Omental fat pad (tissue), 3 donors: ENCODE measurements at regions not wholly inside any gene's neighbourhood (a gene's known extent, or its start where the extent isn't known, plus 50 kb on each side); places are given as distances from the start of the nearest gene placed in this dataset.
"Not testable (repeated sequence)": the region's sequence is repeated elsewhere in the genome, so short reads cannot be mapped to it uniquely, and the experiment has no call there.

Source experiments
- ATAC-seq: fragments of 150-250 bp; one replicate; pipeline ENCODE4 v1.9.1; 2016; ENCODE audit warnings: mild to moderate bottlenecking, moderate library complexity; ENCODE audit not compliant: low FRiP score
- DNase-seq: peaks from one replicate; pipeline ENCODE4 v3.0.0-alpha.2; 2019; ENCODE audit warnings: low spot score
- CTCF ChIP-seq, 3 donors: fragments of 450-650 bp; IDR thresholded peaks; one replicate each; pipeline ENCODE4 v1.5.1; 2016 to 2017; ENCODE audit warnings: antibody characterized with exemption in 3 of 3, mild to moderate bottlenecking in 3 of 3, moderate library complexity in 2 of 3

- ATAC-seq (no peak), DNase-seq (no peak)
- no peak for TF ChIP-seq CTCF (IDR thresholded peaks at IDR 0.05)
Observed at GRCh38 chr13:110045919-110046318, 259.5 kb upstream of the IRS2 start.

GRCh38 chr13:110045202-110045601 lies 258.8 kb upstream of the IRS2 start:
- TF ChIP-seq CTCF (IDR thresholded peaks at IDR 0.05) = no peak
- DNase-seq (no peak), ATAC-seq (peak; percentile 36)

- no peak for TF ChIP-seq CTCF (IDR thresholded peaks at IDR 0.05)
- no peak for ATAC-seq
- DNase-seq = no peak
Observed at GRCh38 chr13:110044551-110045111, 258.2 kb upstream of the IRS2 start.

GRCh38 chr13:110042253-110042950 lies 256.0 kb upstream of the IRS2 start:
- DNase-seq (no peak), ATAC-seq (no peak)
- TF ChIP-seq CTCF (IDR thresholded peaks at IDR 0.05) = no peak

GRCh38 chr13:110041638-110042037 lies 255.3 kb upstream of the IRS2 start:
- not testable (repeated sequence) for ATAC-seq, DNase-seq

GRCh38 chr13:110037925-110038573 lies 251.7 kb upstream of the IRS2 start:
- DNase-seq (no peak), ATAC-seq (no peak)
- TF ChIP-seq CTCF (IDR thresholded peaks at IDR 0.05) = no peak

- no peak for TF ChIP-seq CTCF (IDR thresholded peaks at IDR 0.05)
- no peak for ATAC-seq
- no peak for DNase-seq
Observed at GRCh38 chr13:110036060-110036459, 249.7 kb upstream of the IRS2 start.
